Adrenal gland (tissue), 5 donors: ENCODE measurements at regions not wholly inside any gene's neighbourhood (a gene's known extent, or its start where the extent isn't known, plus 50 kb on each side); places are given as distances from the start of the nearest gene placed in this dataset.

ENCODE experiments used
- POLR2A ChIP-seq, 2 donors: fragments of 450-650 bp; IDR thresholded peaks; one replicate each; pipeline ENCODE4 v1.6.1; 2017; ENCODE audit warnings: antibody characterized with exemption in 2 of 2, mild to moderate bottlenecking in 2 of 2, moderate library complexity in 1 of 2
- TF ChIP-seq, protein P1 (sequence below), 6 experiments: fragments of 450-650 bp in 4 of 6; fragments of 200-600 bp in 2 of 6; sonication (generic) in 1 of 6; IDR thresholded peaks; 1 replicate in 5 of 6; 2 replicates in 1 of 6; pipeline versions ENCODE4 v1.5.1 to v1.8.0; 2016 to 2021; ENCODE audit warnings: antibody characterized with exemption in 6 of 6, mild to moderate bottlenecking in 2 of 6, moderate library complexity in 1 of 6
- donor health status: DM: no; HTN: no; CAD: no.

DNA sequence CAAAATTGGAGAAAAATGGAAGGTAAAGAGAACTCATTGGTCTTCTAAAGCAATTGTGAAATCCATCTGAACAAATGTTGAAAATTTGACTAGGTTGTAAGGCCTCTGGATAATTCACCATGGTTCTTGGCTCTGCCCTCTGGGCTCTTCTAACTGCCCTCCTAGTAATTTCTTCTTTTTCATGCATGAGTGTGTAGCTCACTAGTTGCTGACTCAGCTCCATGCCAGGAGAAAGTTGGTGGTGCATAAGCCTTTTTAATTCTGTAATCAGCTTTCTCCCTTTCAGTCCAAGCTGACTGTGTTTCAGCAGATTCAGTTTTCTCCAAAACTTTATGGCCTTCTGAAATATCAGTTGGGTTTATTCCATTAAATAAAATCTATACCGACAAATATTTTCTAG lies 877.8 kb upstream of the ATXN7L3B start:
- TF ChIP-seq, protein P1, sequence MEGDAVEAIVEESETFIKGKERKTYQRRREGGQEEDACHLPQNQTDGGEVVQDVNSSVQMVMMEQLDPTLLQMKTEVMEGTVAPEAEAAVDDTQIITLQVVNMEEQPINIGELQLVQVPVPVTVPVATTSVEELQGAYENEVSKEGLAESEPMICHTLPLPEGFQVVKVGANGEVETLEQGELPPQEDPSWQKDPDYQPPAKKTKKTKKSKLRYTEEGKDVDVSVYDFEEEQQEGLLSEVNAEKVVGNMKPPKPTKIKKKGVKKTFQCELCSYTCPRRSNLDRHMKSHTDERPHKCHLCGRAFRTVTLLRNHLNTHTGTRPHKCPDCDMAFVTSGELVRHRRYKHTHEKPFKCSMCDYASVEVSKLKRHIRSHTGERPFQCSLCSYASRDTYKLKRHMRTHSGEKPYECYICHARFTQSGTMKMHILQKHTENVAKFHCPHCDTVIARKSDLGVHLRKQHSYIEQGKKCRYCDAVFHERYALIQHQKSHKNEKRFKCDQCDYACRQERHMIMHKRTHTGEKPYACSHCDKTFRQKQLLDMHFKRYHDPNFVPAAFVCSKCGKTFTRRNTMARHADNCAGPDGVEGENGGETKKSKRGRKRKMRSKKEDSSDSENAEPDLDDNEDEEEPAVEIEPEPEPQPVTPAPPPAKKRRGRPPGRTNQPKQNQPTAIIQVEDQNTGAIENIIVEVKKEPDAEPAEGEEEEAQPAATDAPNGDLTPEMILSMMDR (IDR thresholded peaks at IDR 0.05) = no peak
- TF ChIP-seq POLR2A (IDR thresholded peaks at IDR 0.05) = no peak
